ENCODE measurements at regions not wholly inside any gene's neighbourhood (a gene's known extent, or its start where the extent isn't known, plus 50 kb on each side); places are given as distances from the start of the nearest gene placed in this dataset.

- no peak for TF ChIP-seq CTCF (conservative IDR thresholded peaks at IDR 0.05 in 1 of 2, IDR thresholded peaks at IDR 0.05 in 1 of 2; ENCODE audit: extremely low read depth in 1 of 2, insufficient read depth in 1 of 2, low read depth in 1 of 2, low read length in 2 of 2)
- no peak for TF ChIP-seq EZH2 (IDR thresholded peaks at IDR 0.05; ENCODE audit: borderline replicate concordance, low read length)
These were observed 303.2 kb downstream of the MAF start for GRCh38 chr16:79297296-79297695.
